Smooth muscle cell (in vitro differentiated cells): ENCODE measurements at regions not wholly inside any gene's neighbourhood (a gene's known extent, or its start where the extent isn't known, plus 50 kb on each side); places are given as distances from the start of the nearest gene placed in this dataset.
A peak's percentile ranks its signal among the peaks of the same experiment; 100 is the strongest.

ENCODE experiments used
- DNase-seq: peaks from one replicate; lab custom pipeline; 2025; ENCODE audit not compliant: unreplicated experiment; lab: John Stamatoyannopoulos, UW
- H2AFZ ChIP-seq: fragments of 200-600 bp; sonication (generic); 2 replicates; pipeline ENCODE4 v1.6.0; 2016; ENCODE audit warnings: antibody characterized with exemption, low read depth, mild to moderate bottlenecking
- H3F3A ChIP-seq: fragments of 200-600 bp; sonication (generic); 2 replicates; pipeline ENCODE4 v1.6.0; 2017; ENCODE audit warnings: antibody characterized with exemption, low read depth
- H3K27ac ChIP-seq: fragments of 200-600 bp; sonication (generic); 2 replicates; pipeline ENCODE4 v1.5.1; 2016; ENCODE audit warnings: low read depth, mild to moderate bottlenecking
- H3K27me3 ChIP-seq: fragments of 200-600 bp; sonication (generic); 2 replicates; pipeline ENCODE4 v1.6.1; 2016; ENCODE audit warnings: low read depth, mild to moderate bottlenecking
- H3K36me3 ChIP-seq: fragments of 200-600 bp; sonication (generic); 2 replicates; pipeline ENCODE4 v1.5.1; 2016; ENCODE audit warnings: low read depth
- H3K4me1 ChIP-seq: fragments of 200-600 bp; sonication (generic); 2 replicates; pipeline ENCODE4 v1.5.1; 2016; ENCODE audit warnings: low read depth
- H3K4me2 ChIP-seq: fragments of 200-600 bp; sonication (generic); 2 replicates; pipeline ENCODE4 v1.6.0; 2016; ENCODE audit warnings: mild to moderate bottlenecking
- H3K4me3 ChIP-seq: fragments of 200-600 bp; sonication (generic); 2 replicates; pipeline ENCODE4 v1.5.1; 2016; ENCODE audit warnings: mild to moderate bottlenecking
- H3K79me2 ChIP-seq: fragments of 200-600 bp; sonication (generic); 2 replicates; pipeline ENCODE4 v1.6.0; 2016; ENCODE audit warnings: low read depth, mild to moderate bottlenecking
- H3K9ac ChIP-seq: fragments of 200-600 bp; sonication (generic); 2 replicates; pipeline ENCODE4 v1.6.0; 2016; ENCODE audit warnings: low read depth
- H3K9me3 ChIP-seq: fragments of 200-600 bp; sonication (generic); replicated peaks from 2 replicates; pipeline ENCODE4 v1.5.1; 2016; ENCODE audit warnings: low read depth
- H4K20me1 ChIP-seq: fragments of 200-600 bp; sonication (generic); 2 replicates; pipeline ENCODE4 v1.6.0; 2016; ENCODE audit warnings: low read depth
- CTCF ChIP-seq: fragments of 200-600 bp; sonication (generic); IDR thresholded peaks from 2 replicates; pipeline ENCODE4 v1.5.1; 2017; ENCODE audit warnings: borderline replicate concordance, mild to moderate bottlenecking, antibody characterized with exemption; ENCODE audit not compliant: insufficient read depth, poor library complexity, severe bottlenecking
- WGBS: methylation state at CpG from one replicate; pipeline ENCODE4 v1.1.7; 2016; ENCODE audit warnings: low lambda C conversion rate; 5-methylcytosine and 5-hydroxymethylcytosine counted together

GRCh38 chr4:4643306-4643705 is 101.5 kb upstream of the STX18 start:
- Histone ChIP-seq H3K9ac (no peak overlapping the region), H3K4me1 (peaks cover 26% of the 10 kb centered on the region), H3K36me3 (no peaks in the 10 kb centered on the region), H3F3A (peaks cover 6% of the 10 kb centered on the region), H4K20me1 (no peaks in the 10 kb centered on the region), H3K4me2 (no peak overlapping the region), H2AFZ (no peak overlapping the region), H3K9me3 (no peaks in the 10 kb centered on the region), H3K79me2 (no peaks in the 10 kb centered on the region), H3K27me3 (no peaks in the 10 kb centered on the region), H3K4me3 (no peak overlapping the region), H3K27ac (no peak overlapping the region)
- DNase-seq: no peak
- WGBS: 93% methylated on average over 5 of the region's 5 CpGs
- no peak for TF ChIP-seq CTCF

- no peak for DNase-seq
Observed at GRCh38 chr4:4642496-4643000, 100.7 kb upstream of the STX18 start.

GRCh38 chr4:4641661-4642495 is 100.0 kb upstream of the STX18 start:
- Histone ChIP-seq H4K20me1 (no peaks in the 10 kb centered on the region), H3K4me1 (peaks cover 26% of the 10 kb centered on the region), H3K9ac (no peak overlapping the region), H3K9me3 (no peaks in the 10 kb centered on the region), H3K27ac (peak overlapping the region; percentile 12), H3K27me3 (no peaks in the 10 kb centered on the region), H3K36me3 (no peaks in the 10 kb centered on the region), H3K4me3 (no peak overlapping the region), H2AFZ (peak overlapping the region; percentile 95), H3K4me2 (peak overlapping the region; percentile 71), H3K79me2 (no peaks in the 10 kb centered on the region), H3F3A (peaks cover 6% of the 10 kb centered on the region)
- TF ChIP-seq CTCF: no peak
- 27% methylated on average over 23 of the region's 23 CpGs for WGBS
- DNase-seq: no peak

More at GRCh38 chr4:4642496-4643000, 100.7 kb upstream of the STX18 start:
- no peaks in the 10 kb centered on the region for H3K36me3 ChIP-seq
- no peak overlapping the region for H3K9ac ChIP-seq
- H3K27ac ChIP-seq: no peak overlapping the region
- WGBS: 31% methylated on average over 6 of the region's 6 CpGs
- no peaks in the 10 kb centered on the region for H3K27me3 ChIP-seq
- H3K4me2 ChIP-seq: peak overlapping the region; percentile 71
- peak overlapping the region; percentile 95 for H2AFZ ChIP-seq
- H3K4me1 ChIP-seq: peaks cover 26% of the 10 kb centered on the region
- no peaks in the 10 kb centered on the region for H3K79me2 ChIP-seq
- no peak for TF ChIP-seq CTCF
- H4K20me1 ChIP-seq: no peaks in the 10 kb centered on the region
- no peaks in the 10 kb centered on the region for H3K9me3 ChIP-seq
- no peak overlapping the region for H3K4me3 ChIP-seq
- peaks cover 6% of the 10 kb centered on the region for H3F3A ChIP-seq
